GM12864 (cell line): ENCODE measurements at regions not wholly inside any gene's neighbourhood (a gene's known extent, or its start where the extent isn't known, plus 50 kb on each side); places are given as distances from the start of the nearest gene placed in this dataset.
"Not testable (repeated sequence)": the region's sequence is repeated elsewhere in the genome, so short reads cannot be mapped to it uniquely, and the experiment has no call there.

Source experiments
- DNase-seq: peaks from one replicate; pipeline ENCODE4 v3.0.0-alpha.2; 2011; ENCODE audit warnings: low read depth
- H3K4me3 ChIP-seq: 2 replicates; pipeline ENCODE4 v1.5.1; 2011; ENCODE audit warnings: mild to moderate bottlenecking, low read depth, low read length, control low read depth
- TF ChIP-seq, protein P1 (sequence below): IDR thresholded peaks from 2 replicates; pipeline ENCODE4 v1.5.1; 2011; ENCODE audit warnings: low read depth, mild to moderate bottlenecking, moderate library complexity, low read length, control low read depth, inconsistent platforms; ENCODE audit errors: missing control alignments

GRCh38 chr4:75142382-75142781 is 209.5 kb downstream of the PARM1 start:
- DNase-seq: no peak
- no peak overlapping the region for H3K4me3 ChIP-seq
- TF ChIP-seq, protein P1, sequence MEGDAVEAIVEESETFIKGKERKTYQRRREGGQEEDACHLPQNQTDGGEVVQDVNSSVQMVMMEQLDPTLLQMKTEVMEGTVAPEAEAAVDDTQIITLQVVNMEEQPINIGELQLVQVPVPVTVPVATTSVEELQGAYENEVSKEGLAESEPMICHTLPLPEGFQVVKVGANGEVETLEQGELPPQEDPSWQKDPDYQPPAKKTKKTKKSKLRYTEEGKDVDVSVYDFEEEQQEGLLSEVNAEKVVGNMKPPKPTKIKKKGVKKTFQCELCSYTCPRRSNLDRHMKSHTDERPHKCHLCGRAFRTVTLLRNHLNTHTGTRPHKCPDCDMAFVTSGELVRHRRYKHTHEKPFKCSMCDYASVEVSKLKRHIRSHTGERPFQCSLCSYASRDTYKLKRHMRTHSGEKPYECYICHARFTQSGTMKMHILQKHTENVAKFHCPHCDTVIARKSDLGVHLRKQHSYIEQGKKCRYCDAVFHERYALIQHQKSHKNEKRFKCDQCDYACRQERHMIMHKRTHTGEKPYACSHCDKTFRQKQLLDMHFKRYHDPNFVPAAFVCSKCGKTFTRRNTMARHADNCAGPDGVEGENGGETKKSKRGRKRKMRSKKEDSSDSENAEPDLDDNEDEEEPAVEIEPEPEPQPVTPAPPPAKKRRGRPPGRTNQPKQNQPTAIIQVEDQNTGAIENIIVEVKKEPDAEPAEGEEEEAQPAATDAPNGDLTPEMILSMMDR: no peak

- DNase-seq: no peak
- no peak overlapping the region for H3K4me3 ChIP-seq
- TF ChIP-seq, protein P1: no peak
Observed at GRCh38 chr4:75141162-75141561, 208.2 kb downstream of the PARM1 start.

GRCh38 chr4:75137302-75137701 is 204.4 kb downstream of the PARM1 start:
- DNase-seq: no peak
- H3K4me3 ChIP-seq: no peak overlapping the region
- TF ChIP-seq, protein P1: no peak

DNA sequence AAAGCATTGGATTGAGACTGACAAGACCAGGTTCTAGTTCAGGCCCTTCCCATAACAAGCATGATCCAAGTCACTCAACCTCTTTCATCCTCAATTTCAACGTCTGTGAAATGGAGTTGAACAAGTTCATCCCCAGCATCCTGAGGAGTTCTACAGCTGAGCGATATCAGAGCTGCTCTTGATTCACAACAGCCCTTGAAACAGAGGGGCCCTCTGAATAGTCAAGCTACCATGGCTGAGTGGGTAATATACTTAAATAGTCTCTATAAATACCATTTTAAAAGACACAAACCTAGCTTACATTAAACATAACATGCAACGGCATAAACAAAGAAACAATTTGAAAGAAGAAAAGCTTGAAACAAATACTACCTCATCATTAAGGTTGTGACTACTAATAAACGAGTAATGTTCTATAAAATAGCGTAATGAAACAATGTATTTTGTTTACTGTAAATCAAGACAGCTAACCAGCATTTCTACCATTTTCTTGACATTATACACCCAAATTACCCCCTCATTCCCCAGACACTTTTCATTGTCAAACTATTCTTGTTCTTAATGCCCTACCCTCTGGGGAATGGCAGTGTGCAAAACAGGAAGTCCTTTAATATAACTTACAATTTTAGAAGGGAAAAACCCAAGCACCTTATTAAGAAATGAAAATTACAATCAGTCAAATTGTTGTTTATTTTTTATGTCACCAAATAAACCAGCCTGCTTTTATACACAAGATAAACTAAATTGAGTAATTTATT is 202.3 kb downstream of the PARM1 start:
- no peak overlapping the region for H3K4me3 ChIP-seq
- no peak for DNase-seq
- TF ChIP-seq, protein P1: no peak

DNA sequence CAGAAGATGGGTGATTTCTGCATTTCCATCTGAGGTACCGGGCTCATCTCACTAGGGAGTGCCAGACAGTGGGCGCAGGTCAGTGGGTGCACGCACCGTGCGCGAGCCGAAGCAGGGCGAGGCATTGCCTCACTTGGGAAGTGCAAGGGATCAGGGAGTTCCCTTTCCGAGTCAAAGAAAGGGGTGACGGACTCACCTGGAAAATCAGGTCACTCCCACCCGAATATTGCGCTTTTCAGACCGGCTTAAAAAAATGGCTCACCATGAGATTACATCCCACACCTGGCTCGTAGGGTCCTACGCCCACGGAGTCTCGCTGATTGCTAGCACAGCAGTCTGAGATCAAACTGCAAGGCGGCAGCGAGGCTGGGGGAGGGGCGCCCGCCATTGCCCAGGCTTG is 194.0 kb downstream of the PARM1 start:
- H3K4me3 ChIP-seq, DNase-seq: not testable (repeated sequence)

DNA sequence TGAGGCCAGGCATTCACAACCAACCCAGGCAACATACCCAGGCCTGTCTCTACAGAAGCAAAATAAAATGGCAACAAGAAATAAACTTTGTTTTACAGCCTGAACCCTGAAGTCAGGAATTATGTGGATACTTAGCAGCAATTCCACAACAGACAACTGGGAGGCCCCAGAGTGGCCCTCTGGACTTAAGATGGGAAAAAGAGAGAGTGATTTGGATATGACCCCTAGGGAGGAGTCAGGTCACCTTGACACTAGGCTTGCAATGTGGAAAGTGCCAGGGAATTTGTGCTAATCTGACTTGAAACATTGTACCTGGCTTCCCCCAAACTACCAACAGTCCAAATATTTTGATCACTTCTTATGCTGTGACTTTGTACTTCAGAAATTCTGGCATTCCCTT is 193.1 kb downstream of the PARM1 start:
- H3K4me3 ChIP-seq: no peak overlapping the region
- DNase-seq: no peak
- TF ChIP-seq, protein P1: no peak

- no peak for DNase-seq
- TF ChIP-seq, protein P1: no peak
- no peak overlapping the region for H3K4me3 ChIP-seq
Observed at GRCh38 chr4:75122424-75123014, 189.6 kb downstream of the PARM1 start.
